K562 (cell line): ENCODE measurements at regions not wholly inside any gene's neighbourhood (a gene's known extent, or its start where the extent isn't known, plus 50 kb on each side); places are given as distances from the start of the nearest gene placed in this dataset.

Source experiments
- ATAC-seq: fragments of 200-7000 bp; cut with Tn5 transposase; 3 replicates; pipeline ENCODE4 v1.9.1; 2020; ENCODE audit warnings: moderate library complexity
- BruUV-seq: library from RNA; stranded (reverse); fragments of 400-500 nt; replicated peaks from 2 replicates; lab custom pipeline; 2021; lab: Mats Ljungman, UMichigan
- CTCF ChIA-PET: fragments of 300-600 bp; formaldehyde crosslinking; extraction: SDS; loops from one replicate; lab custom pipeline; 2021; ENCODE audit warnings: low intra/inter-chr PET ratio; lab: Yijun Ruan, JAX
- POLR2A ChIA-PET: fragments of 300-600, 350-650 bp; sonication (Branson Sonifier 250); formaldehyde crosslinking; extraction: SDS; loops from one replicate; lab custom pipeline; 2021; ENCODE audit warnings: antibody characterized with exemption, inconsistent platforms; lab: Yijun Ruan, JAX
- DNase-seq, 4 experiments: peaks; one replicate each; pipeline versions ENCODE4 v3.0.0 to v3.0.0-alpha.2; 2011 to 2018; ENCODE audit warnings: low spot score in 3 of 4, mixed read lengths in 3 of 4; ENCODE audit errors: extremely low read depth in 1 of 4
- FAIRE-seq: peaks from 2 replicates; lab custom pipeline; 2011; peaks lifted over from hg19 to GRCh38; lab: Jason Lieb, UNC
- H2AFZ ChIP-seq: 2 replicates; pipeline ENCODE4 v1.6.0; 2011; ENCODE audit warnings: low read depth, low read length, control low read depth, inconsistent platforms
- H3K27ac ChIP-seq: fragments of 200-600 bp; 3 replicates; pipeline ENCODE4 v1.8.0; 2011; ENCODE audit warnings: low read depth, mild to moderate bottlenecking, control low read depth, inconsistent platforms, low read length, moderate library complexity, mixed read lengths; ENCODE audit errors: extremely low read depth
- H3K27me3 ChIP-seq, 2 experiments: fragments of 300-600 bp in 1 of 2; 2 replicates in 1 of 2; 3 replicates in 1 of 2; pipeline versions ENCODE4 v1.6.0 to v1.8.0; 2011; ENCODE audit warnings: inconsistent platforms in 2 of 2, low read length in 2 of 2, mild to moderate bottlenecking in 1 of 2, mixed read lengths in 1 of 2, moderate library complexity in 1 of 2; ENCODE audit not compliant: control insufficient read depth in 2 of 2, insufficient read depth in 2 of 2
- H3K36me3 ChIP-seq: fragments of 300-600 bp; 3 replicates; pipeline ENCODE4 v1.8.0; 2011; ENCODE audit warnings: mild to moderate bottlenecking, low read length, inconsistent platforms; ENCODE audit not compliant: control insufficient read depth, insufficient read depth
- H3K4me1 ChIP-seq, 2 experiments: fragments of 200-600 bp in 1 of 2; replicated peaks in 1 of 2; 2 replicates in 1 of 2; 3 replicates in 1 of 2; pipeline versions ENCODE4 v1.5.1 to v1.8.0; 2011; ENCODE audit warnings: inconsistent platforms in 2 of 2, low read length in 2 of 2, mild to moderate bottlenecking in 1 of 2, mixed read lengths in 1 of 2, moderate library complexity in 1 of 2; ENCODE audit not compliant: control insufficient read depth in 2 of 2, insufficient read depth in 2 of 2
- H3K4me2 ChIP-seq: 2 replicates; pipeline ENCODE4 v1.6.1; 2011; ENCODE audit warnings: low read length, control low read depth, inconsistent platforms, mixed read lengths; ENCODE audit not compliant: insufficient read depth
- H3K4me3 ChIP-seq: fragments of 200-600 bp; sonication (generic), shearing (Covaris generic); 2 replicates; pipeline ENCODE4 v1.5.1; 2016; ENCODE audit warnings: control low read depth, inconsistent platforms
- H3K79me2 ChIP-seq: fragments of 200-600 bp; 3 replicates; pipeline ENCODE4 v1.8.0; 2011; ENCODE audit warnings: low read length, inconsistent platforms; ENCODE audit not compliant: control insufficient read depth, insufficient read depth
- H3K9ac ChIP-seq, 2 experiments: 2 replicates each; pipeline versions ENCODE4 v1.6.0 to v1.6.1; 2011; ENCODE audit warnings: low read depth in 2 of 2, low read length in 2 of 2, control low read depth in 1 of 2, inconsistent platforms in 1 of 2, mild to moderate bottlenecking in 1 of 2, mixed read lengths in 1 of 2; ENCODE audit not compliant: insufficient read depth in 1 of 2
- H3K9me1 ChIP-seq: one replicate; pipeline ENCODE4 v1.6.0; 2011; ENCODE audit warnings: inconsistent platforms, mild to moderate bottlenecking, low read length, moderate library complexity; ENCODE audit not compliant: control insufficient read depth, insufficient read depth
- H3K9me3 ChIP-seq: replicated peaks from 2 replicates; pipeline ENCODE4 v1.5.1; 2011; ENCODE audit warnings: low read depth, low read length, inconsistent platforms; ENCODE audit not compliant: control insufficient read depth, insufficient read depth
- H4K20me1 ChIP-seq: replicated peaks from 2 replicates; pipeline ENCODE4 v1.6.1; 2011; ENCODE audit warnings: low read length, inconsistent platforms, mixed read lengths; ENCODE audit not compliant: control insufficient read depth, insufficient read depth
- ARID2 ChIP-seq: fragments of 450-650 bp; IDR thresholded peaks from 2 replicates; pipeline ENCODE4 v1.6.1; 2017; ENCODE audit warnings: antibody characterized with exemption, mild to moderate bottlenecking
- ELF2 ChIP-seq: fragments of 250-450 bp; sonication (Bioruptor Pico); IDR thresholded peaks from 2 replicates; pipeline ENCODE4 v1.5.0; 2021; ENCODE audit warnings: mild to moderate bottlenecking
- FOXK1 ChIP-seq: sonication (generic); formaldehyde crosslinking; IDR thresholded peaks from 2 replicates; pipeline ENCODE4 v1.8.0; 2022; ENCODE audit warnings: missing genetic modification reagents, mild to moderate bottlenecking, borderline replicate concordance
- MXI1 ChIP-seq: IDR thresholded peaks from 2 replicates; pipeline ENCODE4 v1.6.1; 2011; ENCODE audit warnings: low read depth, mild to moderate bottlenecking, improper control_type of control experiment, low read length
- NCOA2 ChIP-seq, 2 experiments: fragments of 450-650 bp; IDR thresholded peaks; 2 replicates each; pipeline ENCODE4 v1.6.1; 2018; ENCODE audit warnings: mild to moderate bottlenecking in 2 of 2, moderate library complexity in 1 of 2; ENCODE audit not compliant: partially characterized antibody in 2 of 2
- REST ChIP-seq, 2 experiments: fragments of 450-650 bp; formaldehyde crosslinking in 1 of 2; IDR thresholded peaks; 2 replicates each; pipeline versions ENCODE4 v1.4.0 to v1.6.1; 2014 to 2020; ENCODE audit warnings: mild to moderate bottlenecking in 2 of 2, borderline replicate concordance in 1 of 2, low read depth in 1 of 2
- SIN3A ChIP-seq, 2 experiments: fragments of 150-350 bp in 1 of 2; IDR thresholded peaks; 2 replicates each; pipeline ENCODE4 v1.6.1; 2011 to 2016; ENCODE audit warnings: borderline replicate concordance in 2 of 2, low read depth in 2 of 2, low read length in 2 of 2, mild to moderate bottlenecking in 2 of 2, moderate library complexity in 2 of 2; ENCODE audit not compliant: control insufficient read depth in 1 of 2
- U2AF2 ChIP-seq: fragments of 200-400 bp; formaldehyde crosslinking; optimal IDR thresholded peaks from 2 replicates; pipeline ENCODE3; 2017; ENCODE audit warnings: low read depth, mild to moderate bottlenecking, low read length
- ZC3H11A ChIP-seq: IDR thresholded peaks from 2 replicates; pipeline ENCODE4 v1.6.1; 2012; ENCODE audit warnings: low read depth, low read length, improper control_type of control experiment
- ZNF133 ChIP-seq: fragments of 250-450 bp; sonication (Bioruptor Pico); IDR thresholded peaks from 2 replicates; pipeline ENCODE4 v1.4.0; 2020; ENCODE audit warnings: mild to moderate bottlenecking
- ZNF140 ChIP-seq: fragments of 250-450 bp; sonication (Bioruptor Pico); IDR thresholded peaks from 2 replicates; pipeline ENCODE4 v1.8.0; 2021; ENCODE audit warnings: moderate library complexity, mild to moderate bottlenecking, inconsistent platforms
- ZSCAN32 ChIP-seq: fragments of 450-650 bp; formaldehyde crosslinking; IDR thresholded peaks from 2 replicates; pipeline ENCODE4 v1.4.0; 2020; ENCODE audit warnings: mild to moderate bottlenecking, moderate library complexity
- WGBS: fragments of 100-300 bp; shearing (Covaris generic); methylation state at CpG from one replicate; pipeline ENCODE4 v1.1.6; 2016; ENCODE audit warnings: low coverage, mixed read lengths; ENCODE audit not compliant: insufficient coverage; ENCODE audit errors: missing lambda C conversion rate; 5-methylcytosine and 5-hydroxymethylcytosine counted together
- in situ Hi-C: fragments of 300-500 bp; cut with MboI; formaldehyde crosslinking; loops from 4 replicates; pipeline ENCODE4 v1.15.0; 2018; ENCODE audit warnings: inconsistent platforms, mixed read lengths
- intact Hi-C: fragments of 100-400 bp; cut with micrococcal nuclease; formaldehyde crosslinking; loops from 2 replicates; pipeline ENCODE4 v1.14.2; 2022

GRCh38 chr16:86244158-86244557 lies 266.2 kb upstream of the FOXF1 start:
- no peaks in the 10 kb centered on the region for H3K36me3 ChIP-seq
- TF ChIP-seq ARID2 = no peak
- TF ChIP-seq SIN3A (IDR thresholded peaks at IDR 0.05; ENCODE audit: borderline replicate concordance in 2 of 2, control insufficient read depth in 1 of 2, low read depth in 2 of 2, low read length in 2 of 2) = no peak
- TF ChIP-seq U2AF2 = no peak
- no peak for TF ChIP-seq ZNF140 (CRISPR knock-in tag)
- TF ChIP-seq FOXK1 (CRISPR knock-in tag) = no peak
- no peak for TF ChIP-seq MXI1
- TF ChIP-seq NCOA2 (IDR thresholded peaks at IDR 0.05; ENCODE audit: partially characterized antibody in 2 of 2) = no peak
- TF ChIP-seq REST (IDR thresholded peaks at IDR 0.05; ENCODE audit: borderline replicate concordance) = no peak
- TF ChIP-seq REST (CRISPR knock-in tag; IDR thresholded peaks at IDR 0.05; ENCODE audit: low read depth) = no peak
- TF ChIP-seq ELF2 = no peak
- no peak for TF ChIP-seq ZNF133
- no peak for TF ChIP-seq ZC3H11A
- no peak for TF ChIP-seq ZSCAN32 (CRISPR knock-in tag)

More at GRCh38 chr16:86244158-86244557, 266.2 kb upstream of the FOXF1 start:
- 3% methylated on average over 9 of the region's 9 CpGs for WGBS
- Histone ChIP-seq H3K9me1 (no peaks in the 10 kb centered on the region), H3K79me2 (no peaks in the 10 kb centered on the region), H3K9me3 (no peaks in the 10 kb centered on the region), H3K4me3 (no peak overlapping the region), H3K4me2 (no peak overlapping the region), H3K9ac (no peak overlapping the region), H3K27ac (no peak overlapping the region), H4K20me1 (no peaks in the 10 kb centered on the region), H3K4me1 (no peaks in the 10 kb centered on the region), H2AFZ (no peak overlapping the region), H3K27me3 (peaks cover 4 to 51% of the 10 kb centered on the region in 2 experiments; a peak in 4 of 5 replicates)
- CTCF ChIA-PET = no interaction called here
- FAIRE-seq (no peak), DNase-seq (no peak), ATAC-seq (no peak)
- in situ Hi-C loops = no loop called here
- intact Hi-C loops = no loop called here
- POLR2A ChIA-PET = interaction anchor here (0.7 to 1.2 kb wide), 2 partner anchors 12 to 35 kb away, joined by 3 read pairs; no protein-coding TSS in a partner anchor
- BruUV-seq = no TSS peak
